NB4 (cell line): ENCODE measurements at regions not wholly inside any gene's neighbourhood (a gene's known extent, or its start where the extent isn't known, plus 50 kb on each side); places are given as distances from the start of the nearest gene placed in this dataset.

Experiments
- DNase-seq: peaks from one replicate; pipeline ENCODE4 v3.0.0; 2010; ENCODE audit warnings: low read depth
- H3K4me3 ChIP-seq: one replicate; pipeline ENCODE4 v1.5.1; 2011; ENCODE audit warnings: mild to moderate bottlenecking, low read depth, low read length, moderate library complexity
- MYC ChIP-seq: IDR thresholded peaks from 2 replicates; pipeline ENCODE4 v1.6.1; 2011; ENCODE audit warnings: low read depth, low read length
- POLR2A ChIP-seq: IDR thresholded peaks from 2 replicates; pipeline ENCODE4 v1.6.1; 2011; ENCODE audit warnings: mild to moderate bottlenecking; ENCODE audit not compliant: insufficient read length; ENCODE audit errors: extremely low read depth
- TF ChIP-seq, protein P1 (sequence below): IDR thresholded peaks from 2 replicates; pipeline ENCODE4 v1.6.1; 2011; ENCODE audit warnings: low read depth, low read length
- TF ChIP-seq, protein P2 (sequence below): IDR thresholded peaks from one replicate; pipeline ENCODE4 v1.5.1; 2012; ENCODE audit warnings: low read depth, low read length

DNA sequence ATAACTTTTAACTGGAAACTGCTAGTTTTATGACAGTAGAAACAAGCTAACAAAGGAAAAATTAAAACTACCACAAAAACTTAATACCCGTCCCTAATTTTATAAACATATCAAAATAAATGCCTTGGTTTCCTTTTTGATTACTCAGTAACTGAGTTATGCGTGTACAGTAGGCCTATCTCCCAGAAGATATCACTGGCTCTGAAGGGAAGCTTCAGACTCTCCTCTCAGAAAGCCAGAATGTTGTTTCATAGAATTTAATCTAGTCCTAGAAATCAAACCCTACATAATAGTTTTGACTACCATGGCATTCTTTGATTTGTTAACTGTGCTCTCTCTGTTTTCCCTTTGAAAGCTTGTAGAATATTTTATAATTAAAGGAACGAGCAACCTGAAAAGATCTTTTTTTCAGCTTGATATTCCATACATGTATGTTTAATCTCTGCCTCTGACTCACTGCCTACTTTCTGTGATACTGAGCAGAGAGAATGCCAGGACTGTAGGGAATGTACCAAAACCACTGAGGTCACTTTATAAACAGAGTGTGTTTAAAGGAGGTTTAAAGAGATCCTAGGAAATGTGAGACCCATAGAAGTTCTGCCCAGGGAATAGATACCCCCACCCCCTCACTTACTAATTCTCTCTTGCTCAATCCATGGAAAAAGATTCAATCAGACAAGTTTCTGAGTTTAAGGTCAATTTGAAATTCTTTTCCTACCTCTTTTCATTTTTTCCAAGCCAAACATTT, 311.5 kb downstream of the HDGFL1 start:
- no peak for TF ChIP-seq POLR2A
- TF ChIP-seq, protein P1, sequence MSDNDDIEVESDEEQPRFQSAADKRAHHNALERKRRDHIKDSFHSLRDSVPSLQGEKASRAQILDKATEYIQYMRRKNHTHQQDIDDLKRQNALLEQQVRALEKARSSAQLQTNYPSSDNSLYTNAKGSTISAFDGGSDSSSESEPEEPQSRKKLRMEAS: no peak
- TF ChIP-seq, protein P2, sequence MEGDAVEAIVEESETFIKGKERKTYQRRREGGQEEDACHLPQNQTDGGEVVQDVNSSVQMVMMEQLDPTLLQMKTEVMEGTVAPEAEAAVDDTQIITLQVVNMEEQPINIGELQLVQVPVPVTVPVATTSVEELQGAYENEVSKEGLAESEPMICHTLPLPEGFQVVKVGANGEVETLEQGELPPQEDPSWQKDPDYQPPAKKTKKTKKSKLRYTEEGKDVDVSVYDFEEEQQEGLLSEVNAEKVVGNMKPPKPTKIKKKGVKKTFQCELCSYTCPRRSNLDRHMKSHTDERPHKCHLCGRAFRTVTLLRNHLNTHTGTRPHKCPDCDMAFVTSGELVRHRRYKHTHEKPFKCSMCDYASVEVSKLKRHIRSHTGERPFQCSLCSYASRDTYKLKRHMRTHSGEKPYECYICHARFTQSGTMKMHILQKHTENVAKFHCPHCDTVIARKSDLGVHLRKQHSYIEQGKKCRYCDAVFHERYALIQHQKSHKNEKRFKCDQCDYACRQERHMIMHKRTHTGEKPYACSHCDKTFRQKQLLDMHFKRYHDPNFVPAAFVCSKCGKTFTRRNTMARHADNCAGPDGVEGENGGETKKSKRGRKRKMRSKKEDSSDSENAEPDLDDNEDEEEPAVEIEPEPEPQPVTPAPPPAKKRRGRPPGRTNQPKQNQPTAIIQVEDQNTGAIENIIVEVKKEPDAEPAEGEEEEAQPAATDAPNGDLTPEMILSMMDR: no peak
- no peak for TF ChIP-seq MYC
- H3K4me3 ChIP-seq: no peak overlapping the region
- DNase-seq: no peak

DNA sequence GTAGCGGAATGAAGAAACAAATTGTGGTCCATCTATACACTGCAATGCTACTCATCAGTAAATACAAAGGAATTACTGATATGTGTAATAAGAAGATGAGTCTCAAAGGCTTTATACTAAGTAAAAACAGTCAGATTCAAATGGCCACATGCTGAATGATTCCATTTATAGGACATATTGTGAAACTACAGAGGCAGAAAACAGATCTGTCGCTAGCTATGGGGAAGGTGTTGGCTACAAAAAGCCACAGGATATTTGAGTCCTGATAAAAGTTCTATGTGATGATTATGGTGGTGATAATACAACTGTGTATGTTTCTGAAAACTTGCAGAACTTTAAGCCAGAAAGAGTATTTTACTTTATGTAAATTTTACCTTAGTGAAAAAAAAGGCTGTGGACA, 313.2 kb downstream of the HDGFL1 start:
- H3K4me3 ChIP-seq: no peak overlapping the region
- TF ChIP-seq, protein P1: no peak
- DNase-seq: no peak

- TF ChIP-seq MYC (no peak), POLR2A (no peak)
- TF ChIP-seq, protein P2: no peak
- TF ChIP-seq, protein P1: no peak
- no peak for DNase-seq
- H3K4me3 ChIP-seq: no peak overlapping the region
Measured at GRCh38 chr6:22883061-22883717, 313.8 kb downstream of the HDGFL1 start.

DNA sequence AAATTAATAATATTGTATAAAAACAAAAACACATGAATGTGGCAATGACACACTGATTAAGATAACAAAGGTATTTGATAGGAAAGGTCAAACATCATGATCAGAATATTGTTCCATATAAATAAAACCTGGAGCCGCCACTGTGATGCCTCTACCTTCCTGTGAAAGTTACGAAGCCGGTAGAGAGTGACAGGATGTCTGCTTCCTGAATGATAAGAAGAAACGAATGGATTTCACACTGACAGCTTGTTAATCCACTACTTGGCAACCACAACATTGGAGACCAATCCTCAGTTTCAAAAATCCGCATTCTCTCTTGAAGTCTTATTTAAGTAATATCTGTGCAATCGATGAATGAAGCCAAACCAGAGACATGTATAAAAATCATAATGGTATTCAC, 315.1 kb downstream of the HDGFL1 start:
- TF ChIP-seq MYC: no peak
- no peak for TF ChIP-seq POLR2A
- TF ChIP-seq, protein P2: no peak
- TF ChIP-seq, protein P1: no peak
- no peak overlapping the region for H3K4me3 ChIP-seq

DNA sequence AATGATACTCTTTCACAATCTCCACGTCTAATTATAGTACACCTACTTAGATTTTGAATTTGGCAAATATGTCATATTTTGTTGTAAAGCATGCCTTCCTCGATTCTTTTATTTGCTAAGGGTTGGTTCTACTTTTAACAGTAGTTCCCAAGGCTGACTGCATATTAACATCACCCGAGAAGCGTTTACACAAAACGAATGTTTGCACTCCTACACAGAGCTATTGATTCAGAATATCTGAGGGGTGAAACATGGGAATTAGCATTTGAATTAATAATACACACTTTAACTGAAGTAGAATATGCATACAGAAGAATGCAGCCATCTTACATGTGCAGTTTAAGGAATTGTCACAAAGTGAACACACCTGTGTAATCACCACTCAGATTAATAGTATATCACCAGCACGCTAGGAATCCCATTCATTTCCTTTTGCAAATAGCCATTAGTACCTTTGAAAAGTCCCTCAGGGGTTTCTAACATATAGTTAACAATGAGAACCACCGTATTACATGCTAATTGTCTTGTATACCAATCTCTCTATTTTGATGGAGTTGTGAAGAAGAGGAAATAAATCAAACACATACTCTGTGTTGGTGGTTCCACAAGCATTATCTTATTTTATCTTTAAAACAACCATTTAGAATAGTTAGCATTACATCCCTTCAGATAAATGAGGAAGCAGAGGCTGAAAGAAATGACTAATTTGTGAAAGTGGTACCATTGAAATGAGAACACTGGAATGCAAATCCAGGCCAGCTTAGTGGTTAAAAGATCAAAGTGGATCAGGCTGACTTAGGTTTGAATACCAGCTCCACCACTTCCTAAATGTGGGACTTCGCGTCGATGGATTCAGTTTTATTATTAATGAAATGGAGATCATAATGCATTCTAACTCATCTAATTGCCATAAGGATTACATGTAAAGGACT, 317.6 kb downstream of the HDGFL1 start:
- no peak for DNase-seq
- no peak overlapping the region for H3K4me3 ChIP-seq
- TF ChIP-seq, protein P1: no peak
- TF ChIP-seq MYC: no peak
- TF ChIP-seq, protein P2: no peak
- no peak for TF ChIP-seq POLR2A

More for the DNA sequence above, 315.1 kb downstream of the HDGFL1 start:
- DNase-seq: no peak
